Neural cell (in vitro differentiated cells): ENCODE measurements at regions not wholly inside any gene's neighbourhood (a gene's known extent, or its start where the extent isn't known, plus 50 kb on each side); places are given as distances from the start of the nearest gene placed in this dataset.

Experiments
- H2AFZ ChIP-seq: fragments of 200-600, 300-800 bp; sonication (generic), shearing (Covaris generic); 2 replicates; pipeline ENCODE4 v1.6.0; 2014; ENCODE audit warnings: low read depth, mild to moderate bottlenecking, antibody characterized with exemption, low read length, moderate library complexity
- H3F3A ChIP-seq: fragments of 200-600 bp; shearing (Covaris generic); 2 replicates; pipeline ENCODE4 v1.6.1; 2016; ENCODE audit warnings: mild to moderate bottlenecking, moderate library complexity, mixed read lengths, antibody characterized with exemption, low read length; ENCODE audit not compliant: insufficient read depth, poor library complexity, severe bottlenecking
- H3K27ac ChIP-seq: fragments of 200-600, 300-800 bp; sonication (generic), shearing (Covaris generic); 2 replicates; pipeline ENCODE4 v1.5.1; 2014; ENCODE audit warnings: mild to moderate bottlenecking, low read length, moderate library complexity
- H3K27me3 ChIP-seq: fragments of 300-800, 200-600 bp; sonication (generic), shearing (Covaris generic); 2 replicates; pipeline ENCODE4 v1.6.0; 2014; ENCODE audit warnings: mild to moderate bottlenecking, low read depth, low read length, moderate library complexity; ENCODE audit not compliant: insufficient read depth
- H3K36me3 ChIP-seq: fragments of 300-800, 200-600 bp; sonication (generic), shearing (Covaris generic); 2 replicates; pipeline ENCODE4 v1.5.1; 2014; ENCODE audit warnings: mild to moderate bottlenecking, antibody characterized with exemption, low read length, moderate library complexity; ENCODE audit not compliant: insufficient read depth
- H3K4me2 ChIP-seq: fragments of 300-800, 200-600 bp; sonication (generic), shearing (Covaris generic); 2 replicates; pipeline ENCODE4 v1.6.0; 2014; ENCODE audit warnings: mild to moderate bottlenecking, low read length
- H3K4me3 ChIP-seq: fragments of 300-800, 200-600 bp; sonication (generic), shearing (Covaris generic); 2 replicates; pipeline ENCODE4 v1.5.1; 2014; ENCODE audit warnings: mild to moderate bottlenecking, low read length, moderate library complexity
- H3K79me2 ChIP-seq: fragments of 200-600 bp; shearing (Covaris generic); replicated peaks from 2 replicates; pipeline ENCODE4 v1.6.0; 2014; ENCODE audit warnings: mild to moderate bottlenecking, low read length, moderate library complexity; ENCODE audit not compliant: insufficient read depth
- H3K9ac ChIP-seq: fragments of 300-800, 200-600 bp; sonication (generic), shearing (Covaris generic); 2 replicates; pipeline ENCODE4 v1.6.1; 2016; ENCODE audit warnings: mild to moderate bottlenecking, low read length, mixed read lengths
- H3K9me2 ChIP-seq: fragments of 200-600 bp; shearing (Covaris generic); 2 replicates; pipeline ENCODE4 v1.6.1; 2016; ENCODE audit warnings: mild to moderate bottlenecking, low read length, mixed read lengths; ENCODE audit not compliant: insufficient read depth
- H3K9me3 ChIP-seq: fragments of 200-600, 300-800 bp; sonication (generic), shearing (Covaris generic); 2 replicates; pipeline ENCODE4 v1.6.1; 2016; ENCODE audit warnings: mild to moderate bottlenecking, mixed run types, low read length, moderate library complexity, mixed read lengths
- H4K20me1 ChIP-seq: fragments of 200-600 bp; shearing (Covaris generic); 2 replicates; pipeline ENCODE4 v1.6.1; 2016; ENCODE audit warnings: mild to moderate bottlenecking, mixed run types; ENCODE audit not compliant: insufficient read depth
- CTCF ChIP-seq: fragments of 450-650 bp; IDR thresholded peaks from 2 replicates; pipeline ENCODE4 v1.5.1; 2014; ENCODE audit warnings: antibody characterized with exemption, mild to moderate bottlenecking, moderate library complexity; ENCODE audit not compliant: poor library complexity, severe bottlenecking
- EP300 ChIP-seq: fragments of 450-650 bp; conservative IDR thresholded peaks from 2 replicates; pipeline ENCODE4 v1.6.1; 2014; ENCODE audit warnings: antibody characterized with exemption, mild to moderate bottlenecking, moderate library complexity; ENCODE audit not compliant: poor library complexity, severe bottlenecking
- EZH2 ChIP-seq: fragments of 200-600, 300-800 bp; shearing (Covaris generic), sonication (generic); IDR thresholded peaks from 2 replicates; pipeline ENCODE4 v1.6.1; 2014; ENCODE audit warnings: antibody characterized with exemption, low read length, borderline replicate concordance, mild to moderate bottlenecking; ENCODE audit not compliant: insufficient read depth, poor library complexity, severe bottlenecking
- MXI1 ChIP-seq: fragments of 450-650 bp; conservative IDR thresholded peaks from 2 replicates; pipeline ENCODE4 v1.6.1; 2014; ENCODE audit warnings: antibody characterized with exemption, mild to moderate bottlenecking; ENCODE audit not compliant: poor library complexity, severe bottlenecking
- POLR2AphosphoS5 ChIP-seq: IDR thresholded peaks from 2 replicates; pipeline ENCODE4 v1.6.1; 2012
- RAD21 ChIP-seq: fragments of 450-650 bp; conservative IDR thresholded peaks from 2 replicates; pipeline ENCODE4 v1.6.1; 2014; ENCODE audit warnings: antibody characterized with exemption, mild to moderate bottlenecking, moderate library complexity
- REST ChIP-seq: IDR thresholded peaks from 2 replicates; pipeline ENCODE4 v1.6.1; 2012; ENCODE audit warnings: borderline replicate concordance
- SMC3 ChIP-seq: fragments of 450-650 bp; conservative IDR thresholded peaks from 2 replicates; pipeline ENCODE4 v1.6.1; 2014; ENCODE audit warnings: antibody characterized with exemption, mild to moderate bottlenecking, moderate library complexity; ENCODE audit not compliant: poor library complexity
- TAF1 ChIP-seq: IDR thresholded peaks from 2 replicates; pipeline ENCODE4 v1.6.1; 2012; ENCODE audit warnings: low read depth

GRCh38 chr2:10242451-10242850, 60.3 kb upstream of the HPCAL1 start:
- H2AFZ ChIP-seq: no peak overlapping the region
- H3K9me2 ChIP-seq: no peaks in the 10 kb centered on the region
- H3K27me3 ChIP-seq: no peaks in the 10 kb centered on the region
- no peaks in the 10 kb centered on the region for H3K9me3 ChIP-seq
- H3F3A ChIP-seq: no peaks in the 10 kb centered on the region
- H3K79me2 ChIP-seq: no peaks in the 10 kb centered on the region
- no peak overlapping the region for H3K27ac ChIP-seq
- H3K4me3 ChIP-seq: no peak overlapping the region
- TF ChIP-seq REST (no peak), SMC3 (no peak), TAF1 (no peak), POLR2AphosphoS5 (no peak), EZH2 (no peak), RAD21 (no peak), EP300 (no peak), CTCF (no peak), MXI1 (no peak)
- H3K36me3 ChIP-seq: no peaks in the 10 kb centered on the region
- no peak overlapping the region for H3K4me2 ChIP-seq
- H3K9ac ChIP-seq: no peak overlapping the region
- H4K20me1 ChIP-seq: no peaks in the 10 kb centered on the region

- Histone ChIP-seq H4K20me1 (no peaks in the 10 kb centered on the region), H3K9me3 (no peaks in the 10 kb centered on the region), H3K27me3 (no peaks in the 10 kb centered on the region), H3K4me2 (no peak overlapping the region), H3K79me2 (no peaks in the 10 kb centered on the region), H3K9me2 (no peaks in the 10 kb centered on the region), H3K27ac (no peak overlapping the region), H3K9ac (no peak overlapping the region), H3F3A (no peaks in the 10 kb centered on the region), H3K4me3 (no peak overlapping the region), H3K36me3 (no peaks in the 10 kb centered on the region), H2AFZ (no peak overlapping the region)
- TF ChIP-seq TAF1 (no peak), RAD21 (no peak), EP300 (no peak), CTCF (no peak), SMC3 (no peak), EZH2 (no peak), POLR2AphosphoS5 (no peak), REST (no peak), MXI1 (no peak)
Measured at GRCh38 chr2:10242998-10243925, 59.4 kb upstream of the HPCAL1 start.
